Type B pancreatic cell (in vitro differentiated cells): ENCODE measurements at regions not wholly inside any gene's neighbourhood (a gene's known extent, or its start where the extent isn't known, plus 50 kb on each side); places are given as distances from the start of the nearest gene placed in this dataset.

Experiments
- DNase-seq: peaks from one replicate; pipeline ENCODE4 v3.0.0; 2021; ENCODE audit warnings: mixed read lengths; ENCODE audit not compliant: unreplicated experiment; ENCODE audit errors: extremely low spot score
- H3K27ac Mint-ChIP-seq: 2 replicates; pipeline ENCODE4 v1.8.0; 2021; ENCODE audit warnings: mild to moderate bottlenecking, mixed read lengths
- H3K27me3 Mint-ChIP-seq: 2 replicates; pipeline ENCODE4 v1.8.0; 2021; ENCODE audit warnings: mixed read lengths
- H3K36me3 Mint-ChIP-seq: 2 replicates; pipeline ENCODE4 v1.8.0; 2021; ENCODE audit warnings: mixed read lengths
- H3K4me1 Mint-ChIP-seq: one replicate; pipeline ENCODE4 v1.8.0; 2021; ENCODE audit warnings: mixed read lengths; ENCODE audit not compliant: unreplicated experiment
- H3K4me3 Mint-ChIP-seq: 2 replicates; pipeline ENCODE4 v1.8.0; 2021; ENCODE audit warnings: mild to moderate bottlenecking, mixed read lengths
- H3K9me3 Mint-ChIP-seq: 2 replicates; pipeline ENCODE4 v1.8.0; 2021; ENCODE audit warnings: mixed read lengths
- TF ChIP-seq, protein P1 (sequence below): fragments of 200-600 bp; sonication (generic); conservative IDR thresholded peaks from 2 replicates; pipeline ENCODE4 v1.5.0; 2021; ENCODE audit warnings: antibody characterized with exemption, mild to moderate bottlenecking

DNA sequence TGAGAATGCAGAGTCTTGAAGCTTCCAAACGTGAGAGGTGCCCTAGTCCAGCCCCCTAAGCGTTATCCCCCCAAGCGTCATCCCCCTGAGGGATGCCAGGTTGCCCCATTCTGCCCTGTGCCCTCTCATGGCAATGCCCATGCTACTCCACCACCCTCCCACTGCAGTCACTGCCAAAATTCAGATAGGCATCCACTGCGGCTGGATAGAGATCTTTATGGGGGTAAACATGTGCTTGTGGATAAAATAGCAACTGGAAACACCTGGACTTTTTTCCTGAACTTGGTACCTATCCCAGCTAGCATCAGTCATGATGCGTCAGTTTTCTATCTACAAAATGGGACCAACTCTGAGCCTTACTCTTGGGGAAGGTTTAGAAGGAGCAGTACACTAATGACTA is 92.7 kb upstream of the HOXC13 start:
- H3K27ac Mint-ChIP-seq, result no peak overlapping the region
- no peaks in the 10 kb centered on the region for H3K4me1 Mint-ChIP-seq
- no peaks in the 10 kb centered on the region for H3K9me3 Mint-ChIP-seq
- no peak overlapping the region for H3K4me3 Mint-ChIP-seq
- no peak for DNase-seq
- H3K27me3 Mint-ChIP-seq, result peaks cover 92% of the 10 kb centered on the region
- TF ChIP-seq, protein P1, sequence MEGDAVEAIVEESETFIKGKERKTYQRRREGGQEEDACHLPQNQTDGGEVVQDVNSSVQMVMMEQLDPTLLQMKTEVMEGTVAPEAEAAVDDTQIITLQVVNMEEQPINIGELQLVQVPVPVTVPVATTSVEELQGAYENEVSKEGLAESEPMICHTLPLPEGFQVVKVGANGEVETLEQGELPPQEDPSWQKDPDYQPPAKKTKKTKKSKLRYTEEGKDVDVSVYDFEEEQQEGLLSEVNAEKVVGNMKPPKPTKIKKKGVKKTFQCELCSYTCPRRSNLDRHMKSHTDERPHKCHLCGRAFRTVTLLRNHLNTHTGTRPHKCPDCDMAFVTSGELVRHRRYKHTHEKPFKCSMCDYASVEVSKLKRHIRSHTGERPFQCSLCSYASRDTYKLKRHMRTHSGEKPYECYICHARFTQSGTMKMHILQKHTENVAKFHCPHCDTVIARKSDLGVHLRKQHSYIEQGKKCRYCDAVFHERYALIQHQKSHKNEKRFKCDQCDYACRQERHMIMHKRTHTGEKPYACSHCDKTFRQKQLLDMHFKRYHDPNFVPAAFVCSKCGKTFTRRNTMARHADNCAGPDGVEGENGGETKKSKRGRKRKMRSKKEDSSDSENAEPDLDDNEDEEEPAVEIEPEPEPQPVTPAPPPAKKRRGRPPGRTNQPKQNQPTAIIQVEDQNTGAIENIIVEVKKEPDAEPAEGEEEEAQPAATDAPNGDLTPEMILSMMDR, result no peak
- no peaks in the 10 kb centered on the region for H3K36me3 Mint-ChIP-seq

DNA sequence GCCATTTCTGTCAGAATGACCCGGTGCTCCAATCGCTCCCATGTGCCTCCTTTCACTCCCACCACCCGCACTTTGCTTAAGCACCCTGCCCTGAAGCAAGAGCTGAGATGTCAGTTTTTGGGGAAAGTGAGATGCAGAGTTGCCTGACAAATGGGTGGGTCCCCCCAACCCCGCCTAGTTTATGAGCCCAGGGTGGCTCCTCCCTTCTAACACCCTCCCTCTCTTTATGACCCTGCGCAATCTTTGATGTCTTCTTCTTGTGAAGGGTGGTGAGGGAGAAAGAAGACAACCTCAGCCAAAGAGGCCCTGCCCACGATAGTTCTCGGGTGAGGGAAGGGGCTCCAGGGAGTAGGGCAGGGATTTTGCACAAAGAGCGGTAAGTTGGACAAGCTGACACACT is 89.5 kb upstream of the HOXC13 start:
- Mint-ChIP-seq H3K9me3 (no peaks in the 10 kb centered on the region), H3K4me1 (no peaks in the 10 kb centered on the region), H3K36me3 (no peaks in the 10 kb centered on the region), H3K27me3 (peaks cover 83% of the 10 kb centered on the region), H3K27ac (no peak overlapping the region), H3K4me3 (no peak overlapping the region)
- no peak for DNase-seq
- TF ChIP-seq, protein P1, result no peak

DNA sequence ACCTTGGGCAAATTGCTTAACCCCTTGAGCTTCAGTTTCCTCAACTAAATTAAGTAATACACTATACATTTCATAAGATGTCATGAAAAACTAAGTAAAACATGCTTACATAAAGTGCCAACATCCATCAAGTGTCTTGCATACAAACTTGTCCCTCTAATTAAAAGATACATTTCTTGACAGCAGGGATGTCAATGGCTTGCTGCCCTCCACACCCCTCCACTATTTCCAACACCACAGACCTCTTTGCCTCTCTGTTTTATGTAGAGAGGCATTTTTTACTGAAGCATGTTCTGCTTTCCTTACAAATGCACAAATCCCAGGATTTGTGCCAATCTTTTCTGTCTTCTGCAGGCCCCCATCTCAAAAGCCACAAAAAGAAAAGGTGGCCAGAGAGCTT is 89.0 kb upstream of the HOXC13 start:
- Mint-ChIP-seq H3K9me3 (no peaks in the 10 kb centered on the region), H3K27ac (no peak overlapping the region), H3K4me3 (no peak overlapping the region), H3K36me3 (no peaks in the 10 kb centered on the region), H3K4me1 (no peaks in the 10 kb centered on the region), H3K27me3 (peaks cover 81% of the 10 kb centered on the region)
- no peak for DNase-seq
- TF ChIP-seq, protein P1, result no peak

DNA sequence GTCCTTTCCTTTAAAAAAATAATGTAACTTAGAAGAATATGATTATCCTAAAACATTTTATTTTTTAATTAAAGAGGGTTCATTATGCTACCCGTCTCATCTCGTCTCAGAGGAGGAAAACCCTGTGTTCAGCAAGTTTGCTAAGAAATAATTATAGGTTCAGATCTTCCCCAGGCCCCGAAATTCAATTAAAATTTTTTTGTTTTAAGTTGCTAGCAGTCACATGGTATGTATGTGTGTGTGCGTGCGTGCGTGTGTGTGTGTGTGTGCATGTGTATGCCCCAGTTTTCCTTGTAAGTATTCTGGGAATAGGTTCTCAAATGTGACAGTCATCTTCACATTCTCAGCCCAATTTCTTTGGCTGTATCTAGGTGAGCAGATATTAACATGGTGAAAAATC is 86.6 kb upstream of the HOXC13 start:
- H3K27me3 Mint-ChIP-seq, result peaks cover 77% of the 10 kb centered on the region
- H3K4me3 Mint-ChIP-seq, result no peak overlapping the region
- H3K27ac Mint-ChIP-seq, result no peak overlapping the region
- no peaks in the 10 kb centered on the region for H3K4me1 Mint-ChIP-seq
- no peaks in the 10 kb centered on the region for H3K36me3 Mint-ChIP-seq
- TF ChIP-seq, protein P1, result no peak
- DNase-seq, result no peak
- no peaks in the 10 kb centered on the region for H3K9me3 Mint-ChIP-seq

DNA sequence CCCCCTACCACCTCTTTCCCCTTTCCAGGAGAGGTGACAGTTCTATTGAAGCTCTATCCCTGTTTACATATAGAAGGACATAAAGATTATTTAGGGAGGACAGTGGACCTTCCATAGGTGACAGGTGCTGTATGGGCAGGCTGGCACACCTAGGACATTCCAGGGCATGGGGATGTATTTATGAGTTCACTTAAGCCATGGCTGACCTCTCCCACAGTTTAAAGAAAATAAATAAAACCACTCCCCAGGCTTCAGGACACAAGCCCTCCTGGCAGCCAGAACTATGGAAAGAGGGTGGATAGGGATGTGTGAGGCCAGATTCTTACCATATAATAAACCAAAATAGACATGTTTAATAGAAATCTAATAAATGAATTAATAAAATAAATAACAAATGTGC is 85.6 kb upstream of the HOXC13 start:
- no peak overlapping the region for H3K27ac Mint-ChIP-seq
- no peak for DNase-seq
- peaks cover 68% of the 10 kb centered on the region for H3K27me3 Mint-ChIP-seq
- no peaks in the 10 kb centered on the region for H3K36me3 Mint-ChIP-seq
- no peaks in the 10 kb centered on the region for H3K4me1 Mint-ChIP-seq
- H3K4me3 Mint-ChIP-seq, result no peak overlapping the region
- H3K9me3 Mint-ChIP-seq, result no peaks in the 10 kb centered on the region
- TF ChIP-seq, protein P1, result no peak

DNA sequence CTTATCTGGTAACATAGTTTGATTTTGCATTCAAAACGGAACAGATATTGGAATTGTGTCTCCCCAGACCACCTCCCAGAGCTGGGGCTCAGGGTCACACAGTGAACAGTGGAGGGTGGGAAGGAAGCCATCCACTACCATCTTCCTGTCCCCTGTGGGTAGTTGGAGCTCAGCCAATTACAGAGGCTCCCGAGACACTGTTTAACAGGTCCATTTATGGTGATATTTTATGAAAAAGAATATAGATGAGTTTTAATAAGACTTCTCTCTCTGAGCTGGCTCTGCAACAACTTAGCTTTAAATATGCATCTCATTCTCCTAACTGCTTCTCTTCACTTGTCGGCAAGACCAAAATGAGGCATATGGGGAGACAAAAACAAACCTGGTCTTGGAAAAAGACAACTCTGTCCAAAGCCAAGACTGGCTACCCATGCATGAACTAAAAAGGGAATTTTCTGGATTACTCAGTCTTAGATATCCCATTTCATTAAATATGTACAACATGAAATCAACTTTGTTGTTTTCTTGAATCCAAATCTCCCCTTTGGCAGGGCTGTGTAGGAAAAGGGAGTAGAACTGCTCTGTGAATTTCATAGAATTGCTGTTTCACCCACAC is 83.8 kb upstream of the HOXC13 start:
- H3K4me3 Mint-ChIP-seq, result no peak overlapping the region
- TF ChIP-seq, protein P1, result no peak
- no peak for DNase-seq
- no peaks in the 10 kb centered on the region for H3K36me3 Mint-ChIP-seq
- H3K27me3 Mint-ChIP-seq, result peaks cover 55% of the 10 kb centered on the region
- H3K27ac Mint-ChIP-seq, result no peak overlapping the region
- no peaks in the 10 kb centered on the region for H3K9me3 Mint-ChIP-seq
- H3K4me1 Mint-ChIP-seq, result no peaks in the 10 kb centered on the region
